Omental fat pad (tissue), 3 donors: ENCODE measurements at regions not wholly inside any gene's neighbourhood (a gene's known extent, or its start where the extent isn't known, plus 50 kb on each side); places are given as distances from the start of the nearest gene placed in this dataset.

Experiments
- ATAC-seq: fragments of 150-250 bp; one replicate; pipeline ENCODE4 v1.9.1; 2016; ENCODE audit warnings: mild to moderate bottlenecking, moderate library complexity; ENCODE audit not compliant: low FRiP score
- DNase-seq: peaks from one replicate; pipeline ENCODE4 v3.0.0-alpha.2; 2019; ENCODE audit warnings: low spot score
- TF ChIP-seq, protein P1 (sequence below), 3 donors: fragments of 450-650 bp; IDR thresholded peaks; one replicate each; pipeline ENCODE4 v1.5.1; 2016 to 2017; ENCODE audit warnings: antibody characterized with exemption in 3 of 3, mild to moderate bottlenecking in 3 of 3, moderate library complexity in 2 of 3

DNA sequence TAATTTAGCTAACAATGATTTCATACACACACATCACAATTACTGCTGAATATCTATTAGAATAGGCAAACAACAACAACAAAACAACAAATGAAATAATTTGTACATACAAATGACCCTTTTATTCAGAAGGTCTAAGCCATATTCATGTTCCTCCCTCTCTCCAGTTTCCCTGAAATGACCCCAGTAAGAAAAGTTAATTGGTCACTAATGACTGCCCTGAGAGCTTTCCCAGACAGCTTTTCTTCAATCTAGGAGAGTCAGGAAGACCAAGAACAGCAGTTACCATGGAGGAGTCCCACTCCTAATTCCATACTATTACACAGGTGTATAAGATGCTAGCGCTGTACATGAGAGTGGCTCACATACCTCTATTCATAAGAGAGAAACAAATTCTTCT, 121.2 kb upstream of the GRIP1 start:
- DNase-seq (no peak), ATAC-seq (no peak)
- TF ChIP-seq, protein P1, sequence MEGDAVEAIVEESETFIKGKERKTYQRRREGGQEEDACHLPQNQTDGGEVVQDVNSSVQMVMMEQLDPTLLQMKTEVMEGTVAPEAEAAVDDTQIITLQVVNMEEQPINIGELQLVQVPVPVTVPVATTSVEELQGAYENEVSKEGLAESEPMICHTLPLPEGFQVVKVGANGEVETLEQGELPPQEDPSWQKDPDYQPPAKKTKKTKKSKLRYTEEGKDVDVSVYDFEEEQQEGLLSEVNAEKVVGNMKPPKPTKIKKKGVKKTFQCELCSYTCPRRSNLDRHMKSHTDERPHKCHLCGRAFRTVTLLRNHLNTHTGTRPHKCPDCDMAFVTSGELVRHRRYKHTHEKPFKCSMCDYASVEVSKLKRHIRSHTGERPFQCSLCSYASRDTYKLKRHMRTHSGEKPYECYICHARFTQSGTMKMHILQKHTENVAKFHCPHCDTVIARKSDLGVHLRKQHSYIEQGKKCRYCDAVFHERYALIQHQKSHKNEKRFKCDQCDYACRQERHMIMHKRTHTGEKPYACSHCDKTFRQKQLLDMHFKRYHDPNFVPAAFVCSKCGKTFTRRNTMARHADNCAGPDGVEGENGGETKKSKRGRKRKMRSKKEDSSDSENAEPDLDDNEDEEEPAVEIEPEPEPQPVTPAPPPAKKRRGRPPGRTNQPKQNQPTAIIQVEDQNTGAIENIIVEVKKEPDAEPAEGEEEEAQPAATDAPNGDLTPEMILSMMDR (IDR thresholded peaks at IDR 0.05) = no peak

DNA sequence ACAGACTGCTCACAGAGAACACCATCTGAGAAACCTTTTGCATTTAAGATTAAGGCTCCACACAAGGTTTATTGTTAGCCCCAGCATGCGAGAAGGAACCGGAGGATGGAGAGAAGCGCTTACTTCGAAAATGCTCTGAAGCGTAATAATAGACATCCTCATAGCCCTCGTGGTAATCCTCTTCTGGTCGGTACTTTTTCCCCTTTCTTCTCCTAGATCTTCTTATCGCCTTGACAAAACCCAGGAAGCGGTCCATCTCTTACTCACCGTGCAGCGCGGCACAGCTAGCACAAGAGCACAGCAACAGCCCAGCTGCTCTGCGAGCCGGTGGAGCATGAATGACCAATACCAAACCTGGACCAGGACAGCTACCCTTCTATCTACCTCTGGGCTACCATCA, 125.1 kb upstream of the GRIP1 start:
- TF ChIP-seq, protein P1 (IDR thresholded peaks at IDR 0.05) = no peak
- ATAC-seq (no peak), DNase-seq (no peak)

DNA sequence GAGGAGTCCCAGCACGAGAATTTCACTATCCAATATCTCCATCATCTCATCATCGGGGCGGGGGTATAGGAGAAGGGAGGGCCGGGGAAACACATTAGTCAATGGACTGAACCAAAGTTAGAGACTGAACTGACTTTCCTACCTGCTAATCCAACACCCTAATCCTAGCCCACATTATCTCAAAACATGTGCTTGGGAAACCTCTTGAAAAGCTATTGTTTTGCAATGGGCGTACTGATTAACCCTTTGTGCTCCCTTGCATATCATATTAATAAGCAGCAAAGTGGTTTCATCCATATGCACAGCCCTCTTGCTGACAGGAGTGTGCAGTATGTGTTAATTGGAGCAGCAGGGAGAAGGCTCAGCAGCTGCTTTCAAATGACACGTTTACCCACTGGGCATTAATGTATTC, 125.7 kb upstream of the GRIP1 start:
- ATAC-seq (no peak), DNase-seq (no peak)
- TF ChIP-seq, protein P1 (IDR thresholded peaks at IDR 0.05) = no peak

DNA sequence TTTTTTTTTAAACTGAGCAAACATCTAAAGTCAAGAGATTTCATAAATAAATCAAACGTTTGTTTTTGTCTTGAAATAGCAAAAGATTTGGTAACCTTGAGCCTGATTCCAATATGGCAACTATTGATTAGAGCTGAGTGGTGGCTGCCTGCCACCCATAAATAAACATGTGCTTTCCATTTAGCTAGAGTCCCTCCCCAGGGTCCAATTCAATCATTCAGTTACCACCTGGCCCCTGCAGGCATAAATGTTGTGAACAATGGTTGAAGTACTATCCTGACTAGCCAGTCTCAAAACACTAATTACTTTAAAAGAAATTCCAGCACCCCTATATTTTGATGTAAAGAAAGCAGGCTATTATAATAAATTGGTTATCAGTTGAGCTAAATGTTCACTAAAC, 129.7 kb upstream of the GRIP1 start:
- TF ChIP-seq, protein P1 (IDR thresholded peaks at IDR 0.05) = no peak
- ATAC-seq (no peak), DNase-seq (no peak)

DNA sequence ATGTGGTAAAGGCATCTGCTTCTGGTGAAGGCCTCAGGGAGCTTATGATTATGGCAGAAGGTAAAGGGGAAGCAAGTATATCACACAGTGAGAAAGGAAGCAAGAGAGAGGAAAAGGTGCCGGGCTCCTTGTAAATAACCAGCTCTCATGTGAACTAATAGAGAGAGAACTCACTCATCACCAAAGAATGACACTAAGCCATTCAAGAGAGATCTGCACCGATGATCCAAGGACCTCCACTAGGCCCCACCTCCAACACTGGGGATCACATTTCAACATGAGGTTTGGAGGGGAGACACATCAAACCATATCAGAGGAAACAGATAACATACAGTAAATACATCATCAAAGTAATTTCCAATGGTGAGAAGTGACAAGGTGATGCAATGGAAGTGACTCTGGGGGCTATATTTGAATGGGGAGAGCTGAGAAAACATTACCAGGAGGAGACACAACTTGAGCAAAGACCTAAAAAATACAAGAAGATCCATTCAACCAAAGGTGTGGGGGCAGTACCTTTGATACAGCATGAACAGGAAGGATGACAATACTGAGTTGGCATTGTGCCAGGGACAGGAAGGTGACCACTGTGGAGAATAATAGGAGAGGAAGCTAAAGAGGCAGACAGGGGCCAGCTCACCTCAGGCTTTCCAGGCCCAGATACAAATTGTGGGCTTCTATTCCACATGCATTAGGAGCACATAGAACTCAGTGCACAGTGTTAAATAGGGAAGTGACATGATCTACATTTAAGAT, 134.4 kb upstream of the GRIP1 start:
- DNase-seq (no peak), ATAC-seq (no peak)
- TF ChIP-seq, protein P1 (IDR thresholded peaks at IDR 0.05) = no peak

DNA sequence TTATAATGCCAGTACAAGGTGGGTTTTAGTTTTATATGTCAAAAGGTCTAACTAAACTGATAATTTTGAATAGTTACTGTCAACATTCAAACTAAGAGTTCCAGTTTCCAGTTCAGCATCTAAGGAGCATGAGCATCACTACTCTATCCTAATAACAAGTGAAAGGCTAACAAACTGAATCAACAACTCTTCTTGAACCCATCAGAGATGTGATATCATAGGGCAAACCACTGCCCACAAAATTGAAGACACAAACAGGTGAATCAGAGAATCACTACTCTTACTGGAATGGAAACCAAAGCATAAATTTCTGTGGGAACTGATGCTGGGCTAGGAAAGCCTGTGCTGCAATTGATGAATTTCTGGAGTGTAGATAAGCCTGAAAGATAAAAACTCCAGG, 140.7 kb upstream of the GRIP1 start:
- ATAC-seq (no peak), DNase-seq (no peak)
- TF ChIP-seq, protein P1 (IDR thresholded peaks at IDR 0.05) = no peak

DNA sequence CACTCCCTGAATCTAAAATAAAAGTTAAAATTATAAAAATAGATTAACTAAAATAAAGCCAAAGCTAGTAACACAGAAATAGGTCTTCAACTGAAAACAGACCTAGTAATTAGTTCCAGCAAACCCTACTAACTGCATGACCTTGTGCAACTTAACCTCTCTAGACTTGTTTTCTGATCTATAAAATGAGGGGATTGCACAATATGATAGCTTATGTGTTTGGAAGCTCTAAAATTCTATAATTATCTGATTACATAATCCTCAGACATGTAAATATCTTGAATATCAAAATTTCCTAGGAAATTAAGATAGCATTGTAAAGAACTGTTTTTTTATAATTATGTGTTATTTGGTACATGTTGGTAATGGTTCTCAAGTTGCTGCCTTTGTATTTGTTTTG, 144.1 kb upstream of the GRIP1 start:
- TF ChIP-seq, protein P1 (IDR thresholded peaks at IDR 0.05) = no peak
- DNase-seq (no peak), ATAC-seq (no peak)
